AG10803 (cell line): ENCODE measurements at regions not wholly inside any gene's neighbourhood (a gene's known extent, or its start where the extent isn't known, plus 50 kb on each side); places are given as distances from the start of the nearest gene placed in this dataset.
"Not testable (repeated sequence)": the region's sequence is repeated elsewhere in the genome, so short reads cannot be mapped to it uniquely, and the experiment has no call there.

Experiments used
- DNase-seq: peaks from one replicate; pipeline ENCODE4 v3.0.0; 2010; ENCODE audit warnings: low read depth
- H3K4me3 ChIP-seq: 2 replicates; pipeline ENCODE4 v1.5.1; 2011; ENCODE audit warnings: mild to moderate bottlenecking, low read length, control low read depth
- CTCF ChIP-seq: conservative IDR thresholded peaks from 2 replicates; pipeline ENCODE4 v1.5.1; 2011; ENCODE audit warnings: mild to moderate bottlenecking, low read length, control low read depth, inconsistent platforms

- no peak for TF ChIP-seq CTCF
These were observed 434.2 kb upstream of the SMIM31 start for GRCh38 chr4:164319688-164320087.

GRCh38 chr4:164320847-164321246 is 433.1 kb upstream of the SMIM31 start:
- no peak for DNase-seq
- no peak overlapping the region for H3K4me3 ChIP-seq
- TF ChIP-seq CTCF, result no peak

More at GRCh38 chr4:164319688-164320087, 434.2 kb upstream of the SMIM31 start:
- DNase-seq, result no peak
- no peak overlapping the region for H3K4me3 ChIP-seq

- no peak for DNase-seq
- TF ChIP-seq CTCF, result no peak
- no peak overlapping the region for H3K4me3 ChIP-seq
These were observed 427.9 kb upstream of the SMIM31 start for GRCh38 chr4:164326056-164326455.

GRCh38 chr4:164337219-164337944 is 416.5 kb upstream of the SMIM31 start:
- H3K4me3 ChIP-seq, result no peak overlapping the region
- no peak for TF ChIP-seq CTCF
- no peak for DNase-seq

GRCh38 chr4:164343472-164343976 is 410.4 kb upstream of the SMIM31 start:
- no peak overlapping the region for H3K4me3 ChIP-seq
- DNase-seq, result no peak
- no peak for TF ChIP-seq CTCF

- DNase-seq, result no peak
- H3K4me3 ChIP-seq, result no peak overlapping the region
- TF ChIP-seq CTCF, result no peak
These were observed 408.2 kb upstream of the SMIM31 start for GRCh38 chr4:164345756-164346155.

- TF ChIP-seq CTCF, result no peak
- DNase-seq, result no peak
- H3K4me3 ChIP-seq, result no peak overlapping the region
These were observed 403.9 kb upstream of the SMIM31 start for GRCh38 chr4:164350061-164350460.

- not testable (repeated sequence) for DNase-seq, H3K4me3 ChIP-seq
These were observed 403.2 kb upstream of the SMIM31 start for GRCh38 chr4:164350716-164351115.
